Pancreas (tissue), 10 donors: ENCODE measurements at regions not wholly inside any gene's neighbourhood (a gene's known extent, or its start where the extent isn't known, plus 50 kb on each side); places are given as distances from the start of the nearest gene placed in this dataset.

ENCODE experiments used
- ATAC-seq, 4 donors: fragments of 200-7000 bp; cut with Tn5 transposase; one replicate each; pipeline versions ENCODE4 v1.8.0 to v1.9.1; 2020; ENCODE audit warnings: mild to moderate bottlenecking in 4 of 4, moderate library complexity in 4 of 4
- DNase-seq, 6 donors: peaks; one replicate each; pipeline ENCODE4 v3.0.0-alpha.2; 2020
- FAIRE-seq: peaks from 2 replicates; lab custom pipeline; 2012; peaks lifted over from hg19 to GRCh38; lab: Jason Lieb, UNC
- H3K27ac ChIP-seq, 4 donors: fragments of 200-600 bp; sonication (generic); 1 replicate in 3 of 4; 2 replicates in 1 of 4; pipeline versions ENCODE4 v1.5.0 to v1.8.0; 2020
- H3K27me3 ChIP-seq, 4 donors: fragments of 200-600 bp; one replicate each; pipeline ENCODE4 v1.8.0; 2021
- H3K36me3 ChIP-seq, 3 donors: fragments of 200-600 bp; sonication (generic) in 1 of 3; one replicate each; pipeline versions ENCODE4 v1.5.0 to v1.8.0; 2020 to 2021
- H3K4me1 ChIP-seq, 3 donors: fragments of 200-600 bp; one replicate each; pipeline ENCODE4 v1.8.0; 2021
- H3K4me3 ChIP-seq, 4 donors: fragments of 200-600 bp; sonication (generic) in 2 of 4; one replicate each; pipeline versions ENCODE4 v1.5.0 to v1.8.0; 2020 to 2021
- H3K9me3 ChIP-seq, 4 donors: fragments of 200-600 bp; one replicate each; pipeline ENCODE4 v1.8.0; 2021
- WGBS, 2 donors: extraction: QIAGEN DNeasy Blood & Tissue Kit; methylation state at CpG; one replicate each; pipeline ENCODE4 v1.1.7; 2013; 5-methylcytosine and 5-hydroxymethylcytosine counted together
- intact Hi-C, 3 donors: fragments of 100-400 bp; cut with DNase I; formaldehyde crosslinking; loops; one replicate each; pipeline versions ENCODE4 v1.11.1 to v1.14.2; 2022
- TF ChIP-seq, protein P1 (sequence below), 4 donors: fragments of 200-600 bp; sonication (generic) in 3 of 4; IDR thresholded peaks; one replicate each; pipeline versions ENCODE4 v1.5.0 to v1.8.0; 2021; ENCODE audit warnings: antibody characterized with exemption in 4 of 4
- donor health status: healthy with polysubstance abuse.
- donor health status: DM: no; HTN: no; CAD: no; lungs with moderate emphysema.
- donor health status: DM: no; HTN: no; CAD: no.
- donor health status: control.
- donor health status: control.
- donor health status: Bipolar disorder and iron deficiency.
- donor health status: DM: yes; HTN: yes; CAD: no.
- donor health status: DM: no; HTN: no; CAD: no.
- donor health status: DM: no; HTN: no; CAD: no.
- donor health status: DM: yes; HTN: yes; CAD: no.

- Histone ChIP-seq H3K27me3 (no peaks in the 10 kb centered on the region), H3K4me3 (no peak overlapping the region), H3K36me3 (no peaks in the 10 kb centered on the region), H3K4me1 (no peaks in the 10 kb centered on the region), H3K27ac (no peak overlapping the region), H3K9me3 (no peaks in the 10 kb centered on the region)
- TF ChIP-seq, protein P1, sequence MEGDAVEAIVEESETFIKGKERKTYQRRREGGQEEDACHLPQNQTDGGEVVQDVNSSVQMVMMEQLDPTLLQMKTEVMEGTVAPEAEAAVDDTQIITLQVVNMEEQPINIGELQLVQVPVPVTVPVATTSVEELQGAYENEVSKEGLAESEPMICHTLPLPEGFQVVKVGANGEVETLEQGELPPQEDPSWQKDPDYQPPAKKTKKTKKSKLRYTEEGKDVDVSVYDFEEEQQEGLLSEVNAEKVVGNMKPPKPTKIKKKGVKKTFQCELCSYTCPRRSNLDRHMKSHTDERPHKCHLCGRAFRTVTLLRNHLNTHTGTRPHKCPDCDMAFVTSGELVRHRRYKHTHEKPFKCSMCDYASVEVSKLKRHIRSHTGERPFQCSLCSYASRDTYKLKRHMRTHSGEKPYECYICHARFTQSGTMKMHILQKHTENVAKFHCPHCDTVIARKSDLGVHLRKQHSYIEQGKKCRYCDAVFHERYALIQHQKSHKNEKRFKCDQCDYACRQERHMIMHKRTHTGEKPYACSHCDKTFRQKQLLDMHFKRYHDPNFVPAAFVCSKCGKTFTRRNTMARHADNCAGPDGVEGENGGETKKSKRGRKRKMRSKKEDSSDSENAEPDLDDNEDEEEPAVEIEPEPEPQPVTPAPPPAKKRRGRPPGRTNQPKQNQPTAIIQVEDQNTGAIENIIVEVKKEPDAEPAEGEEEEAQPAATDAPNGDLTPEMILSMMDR (IDR thresholded peaks at IDR 0.05), result no peak
- no peak for DNase-seq
- WGBS, 2 donors, result 80 to 85% methylated on average over 4 of the region's 4 CpGs
- FAIRE-seq, result no peak
- no peak for ATAC-seq
- intact Hi-C loops, result no loop called here
These were observed 99.3 kb upstream of the FAM20A start for GRCh38 chr17:68700421-68700820.

DNA sequence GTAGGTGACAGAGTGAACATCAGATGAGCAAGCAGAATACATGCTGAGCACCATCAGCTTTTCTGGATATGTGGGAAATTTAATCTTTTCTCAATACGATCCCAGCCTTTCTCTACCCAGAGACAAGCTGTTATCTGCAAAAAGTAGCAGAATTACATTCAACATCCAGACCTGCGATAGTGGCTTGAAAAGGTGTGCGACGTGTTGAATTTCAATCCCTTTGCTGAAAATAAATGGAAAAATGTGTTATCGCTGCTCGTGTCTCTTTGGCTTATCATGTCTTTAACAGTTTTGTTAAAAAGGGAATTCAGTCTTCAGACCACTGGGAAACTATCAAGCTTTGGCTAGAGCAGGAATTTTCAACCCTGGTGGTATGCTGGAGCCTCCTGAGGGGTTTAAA, 98.8 kb upstream of the FAM20A start:
- Histone ChIP-seq H3K27ac (no peak overlapping the region), H3K4me1 (no peaks in the 10 kb centered on the region), H3K4me3 (no peak overlapping the region), H3K27me3 (no peaks in the 10 kb centered on the region), H3K9me3 (no peaks in the 10 kb centered on the region), H3K36me3 (no peaks in the 10 kb centered on the region)
- intact Hi-C loops, result no loop called here
- TF ChIP-seq, protein P1 (IDR thresholded peaks at IDR 0.05), result no peak
- DNase-seq (no peak), ATAC-seq (no peak), FAIRE-seq (no peak)
- 76 to 85% methylated on average over 6 of the region's 6 CpGs for WGBS, 2 donors

GRCh38 chr17:68698746-68699145, 97.6 kb upstream of the FAM20A start:
- Histone ChIP-seq H3K4me3 (no peak overlapping the region), H3K36me3 (no peaks in the 10 kb centered on the region), H3K27me3 (no peaks in the 10 kb centered on the region), H3K27ac (no peak overlapping the region), H3K4me1 (no peaks in the 10 kb centered on the region), H3K9me3 (no peaks in the 10 kb centered on the region)
- no peak for FAIRE-seq
- peak in 1 of 6 donors; percentile 21 for DNase-seq
- 21 to 26% methylated on average over 3 of the region's 3 CpGs for WGBS, 2 donors
- TF ChIP-seq, protein P1 (IDR thresholded peaks at IDR 0.05), result no peak
- ATAC-seq, result peak in 3 of 4 donors; percentile 26 to 72 (median 72)
- intact Hi-C loops, result no loop called here

DNA sequence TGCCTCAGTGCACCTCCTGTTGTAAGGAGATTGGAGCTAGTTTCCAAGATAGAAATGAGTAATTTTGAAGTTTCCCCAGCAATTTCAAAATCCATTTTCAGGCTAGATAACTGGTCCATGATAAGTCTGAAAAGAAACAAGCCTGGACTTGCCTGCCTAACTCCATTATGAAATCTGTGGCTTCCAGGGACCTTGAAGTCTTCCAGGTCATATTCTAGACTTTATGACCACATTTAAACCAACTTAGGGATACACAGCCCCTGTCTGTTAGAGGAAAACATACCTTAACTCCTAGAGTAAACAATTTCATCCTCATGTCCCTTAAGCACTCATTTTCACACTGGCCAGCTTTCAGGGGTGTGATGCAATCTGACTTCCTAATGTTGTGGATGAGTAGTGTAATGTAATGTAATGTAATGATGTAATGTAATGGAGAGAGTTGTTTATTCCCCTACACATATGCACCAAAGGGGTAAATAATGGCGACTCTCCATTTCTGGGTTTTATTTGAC, 96.7 kb upstream of the FAM20A start:
- DNase-seq, result no peak
- Histone ChIP-seq H3K27ac (no peak overlapping the region), H3K36me3 (no peaks in the 10 kb centered on the region), H3K27me3 (no peaks in the 10 kb centered on the region), H3K9me3 (no peaks in the 10 kb centered on the region), H3K4me3 (no peak overlapping the region), H3K4me1 (no peaks in the 10 kb centered on the region)
- TF ChIP-seq, protein P1 (IDR thresholded peaks at IDR 0.05), result no peak
- ATAC-seq, result peak in 2 of 4 donors; percentile 57 to 68
- no peak for FAIRE-seq
- intact Hi-C loops, result no loop called here
- 57 to 83% methylated on average over 1 of the region's 1 CpG for WGBS, 2 donors

- Histone ChIP-seq H3K36me3 (no peaks in the 10 kb centered on the region), H3K4me1 (no peaks in the 10 kb centered on the region), H3K27ac (no peak overlapping the region), H3K9me3 (no peaks in the 10 kb centered on the region), H3K27me3 (no peaks in the 10 kb centered on the region), H3K4me3 (no peak overlapping the region)
- ATAC-seq, result no peak
- intact Hi-C loops, result no loop called here
- 86 to 91% methylated on average over 2 of the region's 2 CpGs for WGBS, 2 donors
- FAIRE-seq, result no peak
- no peak for DNase-seq
- TF ChIP-seq, protein P1 (IDR thresholded peaks at IDR 0.05), result no peak
These were observed 94.5 kb upstream of the FAM20A start for GRCh38 chr17:68695659-68696058.
